H9 (cell line): ENCODE measurements at regions not wholly inside any gene's neighbourhood (a gene's known extent, or its start where the extent isn't known, plus 50 kb on each side); places are given as distances from the start of the nearest gene placed in this dataset.

Experiments used
- DNase-seq: peaks from one replicate; pipeline ENCODE4 v3.0.0-alpha.2; 2017
- H2AFZ ChIP-seq: one replicate; pipeline ENCODE4 v1.6.1; 2013; ENCODE audit warnings: mild to moderate bottlenecking, low read length, control low read depth, moderate library complexity
- H2AK5ac ChIP-seq: 2 replicates; pipeline ENCODE4 v1.6.1; 2013; ENCODE audit warnings: low read length, control low read depth, mixed read lengths; ENCODE audit not compliant: insufficient read length
- H2BK120ac ChIP-seq: one replicate; pipeline ENCODE4 v1.6.1; 2013; ENCODE audit warnings: low read depth, mild to moderate bottlenecking, low read length, control low read depth, inconsistent platforms; ENCODE audit not compliant: poor library complexity, severe bottlenecking
- H2BK12ac ChIP-seq: 2 replicates; pipeline ENCODE4 v1.6.1; 2013; ENCODE audit warnings: low read length, control low read depth, mixed read lengths, low read depth; ENCODE audit not compliant: insufficient read length
- H2BK15ac ChIP-seq: 2 replicates; pipeline ENCODE4 v1.6.1; 2013; ENCODE audit warnings: low read depth, low read length, control low read depth
- H2BK20ac ChIP-seq: one replicate; pipeline ENCODE4 v1.6.1; 2013; ENCODE audit warnings: low read depth, mild to moderate bottlenecking, low read length, control low read depth, inconsistent platforms; ENCODE audit not compliant: poor library complexity, severe bottlenecking
- H2BK5ac ChIP-seq: 2 replicates; pipeline ENCODE4 v1.6.1; 2013; ENCODE audit warnings: low read length, control low read depth, mixed read lengths; ENCODE audit not compliant: insufficient read length
- H3K14ac ChIP-seq: 2 replicates; pipeline ENCODE4 v1.6.1; 2013; ENCODE audit warnings: low read length, control low read depth; ENCODE audit not compliant: insufficient read depth
- H3K18ac ChIP-seq: 2 replicates; pipeline ENCODE4 v1.6.1; 2013; ENCODE audit warnings: low read depth, mild to moderate bottlenecking, mixed read lengths, low read length, control low read depth; ENCODE audit not compliant: insufficient read length
- H3K23ac ChIP-seq: 2 replicates; pipeline ENCODE4 v1.6.1; 2013; ENCODE audit warnings: low read length, control low read depth, mixed read lengths, low read depth; ENCODE audit not compliant: insufficient read length
- H3K23me2 ChIP-seq: 2 replicates; pipeline ENCODE4 v1.6.1; 2013; ENCODE audit warnings: low read depth, mild to moderate bottlenecking, mixed read lengths, low read length, control low read depth; ENCODE audit not compliant: insufficient read length, poor library complexity, severe bottlenecking
- H3K27ac ChIP-seq: 2 replicates; pipeline ENCODE4 v1.5.1; 2013; ENCODE audit warnings: low read length, control low read depth, mixed read lengths, low read depth; ENCODE audit not compliant: insufficient read length
- H3K27me3 ChIP-seq: 2 replicates; pipeline ENCODE4 v1.6.1; 2013; ENCODE audit warnings: low read length, control low read depth, inconsistent platforms; ENCODE audit not compliant: insufficient read depth
- H3K4ac ChIP-seq: 2 replicates; pipeline ENCODE4 v1.6.1; 2013; ENCODE audit warnings: low read depth, mild to moderate bottlenecking, control low read depth, inconsistent platforms, low read length, moderate library complexity
- H3K4me1 ChIP-seq: 2 replicates; pipeline ENCODE4 v1.6.1; 2013; ENCODE audit warnings: low read length, control low read depth, inconsistent platforms; ENCODE audit not compliant: insufficient read depth
- H3K4me2 ChIP-seq: 2 replicates; pipeline ENCODE4 v1.6.1; 2013; ENCODE audit warnings: low read length, control low read depth, mixed read lengths; ENCODE audit not compliant: insufficient read length, insufficient read depth
- H3K56ac ChIP-seq: 2 replicates; pipeline ENCODE4 v1.6.1; 2013; ENCODE audit warnings: low read depth, mild to moderate bottlenecking, mixed read lengths, low read length, control low read depth; ENCODE audit not compliant: insufficient read length
- H3K79me1 ChIP-seq: 2 replicates; pipeline ENCODE4 v1.6.1; 2013; ENCODE audit warnings: low read depth, mild to moderate bottlenecking, moderate library complexity, low read length, control low read depth, inconsistent platforms; ENCODE audit not compliant: insufficient read depth, poor library complexity, severe bottlenecking
- H3K79me2 ChIP-seq: 2 replicates; pipeline ENCODE4 v1.6.1; 2013; ENCODE audit warnings: low read length, control low read depth, inconsistent platforms; ENCODE audit not compliant: insufficient read depth
- H3K9ac ChIP-seq: 2 replicates; pipeline ENCODE4 v1.6.1; 2013; ENCODE audit warnings: low read length, control low read depth, mixed read lengths; ENCODE audit not compliant: insufficient read length; ENCODE audit errors: extremely low read depth
- H3K9me3 ChIP-seq: one replicate; pipeline ENCODE4 v1.6.1; 2013; ENCODE audit warnings: low read depth, low read length, inconsistent platforms; ENCODE audit not compliant: control insufficient read depth
- H3T11ph ChIP-seq: one replicate; pipeline ENCODE4 v1.6.1; 2013; ENCODE audit warnings: mild to moderate bottlenecking, low read length, control low read depth, inconsistent platforms
- H4K20me1 ChIP-seq: one replicate; pipeline ENCODE4 v1.6.1; 2013; ENCODE audit not compliant: control insufficient read depth, insufficient read length, insufficient read depth
- H4K5ac ChIP-seq: 2 replicates; pipeline ENCODE4 v1.6.1; 2013; ENCODE audit warnings: low read depth, mild to moderate bottlenecking, mixed read lengths, low read length, control low read depth; ENCODE audit not compliant: insufficient read length
- H4K8ac ChIP-seq: replicated peaks from 2 replicates; pipeline ENCODE4 v1.6.1; 2013; ENCODE audit warnings: low read length, control low read depth, mixed read lengths, low read depth; ENCODE audit not compliant: insufficient read length
- H4K91ac ChIP-seq: 2 replicates; pipeline ENCODE4 v1.6.1; 2013; ENCODE audit warnings: low read depth, mild to moderate bottlenecking, moderate library complexity, mixed read lengths, low read length, control low read depth; ENCODE audit not compliant: insufficient read length
- H3K27ac Mint-ChIP-seq, 3 experiments: 2 replicates in 2 of 3; 3 replicates in 1 of 3; pipeline ENCODE4 v1.8.0; 2020 to 2021; ENCODE audit warnings: mixed read lengths in 3 of 3, mild to moderate bottlenecking in 1 of 3, moderate library complexity in 1 of 3
- H3K27me3 Mint-ChIP-seq: 2 replicates; pipeline ENCODE4 v1.8.0; 2021; ENCODE audit warnings: low read depth, mild to moderate bottlenecking, moderate library complexity, mixed read lengths
- H3K36me3 Mint-ChIP-seq, 3 experiments: 2 replicates in 2 of 3; 3 replicates in 1 of 3; pipeline ENCODE4 v1.8.0; 2020 to 2021; ENCODE audit warnings: low read depth in 3 of 3, mixed read lengths in 3 of 3; ENCODE audit not compliant: insufficient read depth in 1 of 3
- H3K4me1 Mint-ChIP-seq, 2 experiments: 2 replicates each; pipeline ENCODE4 v1.8.0; 2020; ENCODE audit warnings: mixed read lengths in 2 of 2
- H3K4me3 Mint-ChIP-seq, 2 experiments: 2 replicates in 1 of 2; 3 replicates in 1 of 2; pipeline ENCODE4 v1.8.0; 2020 to 2021; ENCODE audit warnings: mild to moderate bottlenecking in 2 of 2, mixed read lengths in 2 of 2, moderate library complexity in 1 of 2
- H3K9me3 Mint-ChIP-seq, 2 experiments: 2 replicates in 1 of 2; 3 replicates in 1 of 2; pipeline ENCODE4 v1.8.0; 2020; ENCODE audit warnings: mild to moderate bottlenecking in 2 of 2, mixed read lengths in 2 of 2, moderate library complexity in 1 of 2
- WGBS: extraction: QIAGEN DNeasy Blood & Tissue Kit; methylation state at CpG from one replicate; pipeline ENCODE4 v1.1.7; 2013; ENCODE audit warnings: missing lambda C conversion rate, low lambda C conversion rate, mixed read lengths; ENCODE audit not compliant: insufficient read length; ENCODE audit errors: extremely low coverage; 5-methylcytosine and 5-hydroxymethylcytosine counted together
- TF ChIP-seq, protein P1 (sequence below): fragments of 200-600 bp; sonication (generic); conservative IDR thresholded peaks from 3 replicates; pipeline ENCODE4 v1.8.0; 2021; ENCODE audit warnings: antibody characterized with exemption, mild to moderate bottlenecking

DNA sequence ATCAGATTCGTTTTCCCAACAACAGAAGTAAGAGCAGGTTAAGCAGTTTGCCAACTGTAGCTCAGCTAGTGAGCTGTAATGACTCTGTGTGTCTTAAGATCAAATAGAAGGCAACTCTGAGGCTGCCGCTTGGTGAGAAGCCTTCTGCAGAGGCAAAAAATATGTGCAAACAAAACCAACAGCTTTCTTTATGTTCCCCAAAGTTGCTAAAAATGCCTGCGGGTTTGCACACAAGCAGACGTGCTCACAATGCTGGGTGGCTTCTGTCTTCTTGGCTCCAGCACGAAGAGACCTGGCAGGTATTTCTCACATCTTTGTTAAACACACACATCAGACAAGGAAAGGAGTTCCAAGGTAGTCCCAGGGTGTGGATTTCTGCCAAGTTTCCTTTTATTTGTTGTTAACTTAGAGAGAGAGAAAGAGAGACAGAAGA lies 158.9 kb upstream of the JUN start:
- H2BK12ac ChIP-seq: no peak overlapping the region
- no peak overlapping the region for H3K23ac ChIP-seq
- H2BK20ac ChIP-seq: peak overlapping the region; percentile 86
- Mint-ChIP-seq H3K4me3 (no peak overlapping the region), H3K27ac (no peak overlapping the region), H3K27me3 (no peaks in the 10 kb centered on the region), H3K9me3 (no peaks in the 10 kb centered on the region; a peak in 1 of 5 replicates), H3K4me1 (no peaks in the 10 kb centered on the region), H3K36me3 (no peaks in the 10 kb centered on the region)
- no peak for DNase-seq
- TF ChIP-seq, protein P1, sequence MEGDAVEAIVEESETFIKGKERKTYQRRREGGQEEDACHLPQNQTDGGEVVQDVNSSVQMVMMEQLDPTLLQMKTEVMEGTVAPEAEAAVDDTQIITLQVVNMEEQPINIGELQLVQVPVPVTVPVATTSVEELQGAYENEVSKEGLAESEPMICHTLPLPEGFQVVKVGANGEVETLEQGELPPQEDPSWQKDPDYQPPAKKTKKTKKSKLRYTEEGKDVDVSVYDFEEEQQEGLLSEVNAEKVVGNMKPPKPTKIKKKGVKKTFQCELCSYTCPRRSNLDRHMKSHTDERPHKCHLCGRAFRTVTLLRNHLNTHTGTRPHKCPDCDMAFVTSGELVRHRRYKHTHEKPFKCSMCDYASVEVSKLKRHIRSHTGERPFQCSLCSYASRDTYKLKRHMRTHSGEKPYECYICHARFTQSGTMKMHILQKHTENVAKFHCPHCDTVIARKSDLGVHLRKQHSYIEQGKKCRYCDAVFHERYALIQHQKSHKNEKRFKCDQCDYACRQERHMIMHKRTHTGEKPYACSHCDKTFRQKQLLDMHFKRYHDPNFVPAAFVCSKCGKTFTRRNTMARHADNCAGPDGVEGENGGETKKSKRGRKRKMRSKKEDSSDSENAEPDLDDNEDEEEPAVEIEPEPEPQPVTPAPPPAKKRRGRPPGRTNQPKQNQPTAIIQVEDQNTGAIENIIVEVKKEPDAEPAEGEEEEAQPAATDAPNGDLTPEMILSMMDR: no peak
- no peak overlapping the region for H4K8ac ChIP-seq
- H2BK120ac ChIP-seq: no peak overlapping the region
- no peaks in the 10 kb centered on the region for H3K4me1 ChIP-seq
- H4K91ac ChIP-seq: no peak overlapping the region
- no peak overlapping the region for H3T11ph ChIP-seq
- no peak overlapping the region for H3K18ac ChIP-seq
- no peak overlapping the region for H3K14ac ChIP-seq
- H3K27me3 ChIP-seq: no peaks in the 10 kb centered on the region
- H2BK15ac ChIP-seq: no peak overlapping the region
- H3K79me1 ChIP-seq: no peaks in the 10 kb centered on the region
- no peak overlapping the region for H3K27ac ChIP-seq
- no peak overlapping the region for H3K9ac ChIP-seq
- H2BK5ac ChIP-seq: no peak overlapping the region
- no peak overlapping the region for H3K4ac ChIP-seq
- H3K79me2 ChIP-seq: no peaks in the 10 kb centered on the region
- H3K56ac ChIP-seq: no peak overlapping the region
- H3K9me3 ChIP-seq: no peaks in the 10 kb centered on the region
- no peaks in the 10 kb centered on the region for H3K23me2 ChIP-seq
- H3K4me2 ChIP-seq: no peak overlapping the region
- no peak overlapping the region for H2AK5ac ChIP-seq
- no peaks in the 10 kb centered on the region for H4K20me1 ChIP-seq
- no peak overlapping the region for H2AFZ ChIP-seq
- WGBS: no CpG with 5 or more reads among the region's 5 CpGs
- no peak overlapping the region for H4K5ac ChIP-seq
